ENCODE measurements at regions not wholly inside any gene's neighbourhood (a gene's known extent, or its start where the extent isn't known, plus 50 kb on each side); places are given as distances from the start of the nearest gene placed in this dataset.

GRCh38 chr7:113813471-113813870 is 105.3 kb downstream of the PPP1R3A start:
- no peaks in the 10 kb centered on the region for H3K36me3 Mint-ChIP-seq (ENCODE audit: insufficient read depth, unreplicated experiment)
- TF ChIP-seq CTCF (IDR thresholded peaks at IDR 0.05; ENCODE audit: unreplicated experiment), result no peak
- H3K4me1 Mint-ChIP-seq (ENCODE audit: insufficient read depth, unreplicated experiment), result no peaks in the 10 kb centered on the region
- peaks cover 49% of the 10 kb centered on the region for H3K27me3 Mint-ChIP-seq (ENCODE audit: insufficient read depth, unreplicated experiment)
- DNase-seq (ENCODE audit: unreplicated experiment), result no peak
- no peak overlapping the region for H3K27ac Mint-ChIP-seq (ENCODE audit: low read depth, unreplicated experiment)
- POLR2A ChIA-PET, result no interaction called here
- intact Hi-C loops (cut with micrococcal nuclease), result no loop called here
- H3K9me3 Mint-ChIP-seq (ENCODE audit: unreplicated experiment), result no peaks in the 10 kb centered on the region
- no peak overlapping the region for H3K4me3 Mint-ChIP-seq (ENCODE audit: unreplicated experiment)
- CTCF ChIA-PET, result no interaction called here
- no TSS peak for BruUV-seq (replicated peaks)

- H3K9me3 Mint-ChIP-seq (ENCODE audit: unreplicated experiment), result no peaks in the 10 kb centered on the region
- CTCF ChIA-PET, result interaction anchor here (0.7 kb wide), 1 partner anchor 63 kb away, joined by 3 read pairs; no protein-coding TSS in a partner anchor
- H3K27me3 Mint-ChIP-seq (ENCODE audit: insufficient read depth, unreplicated experiment), result peaks cover 49% of the 10 kb centered on the region
- no peak for TF ChIP-seq CTCF (IDR thresholded peaks at IDR 0.05; ENCODE audit: unreplicated experiment)
- intact Hi-C loops (cut with micrococcal nuclease), result no loop called here
- H3K36me3 Mint-ChIP-seq (ENCODE audit: insufficient read depth, unreplicated experiment), result no peaks in the 10 kb centered on the region
- H3K27ac Mint-ChIP-seq (ENCODE audit: low read depth, unreplicated experiment), result no peak overlapping the region
- POLR2A ChIA-PET, result no interaction called here
- no peak for DNase-seq (ENCODE audit: unreplicated experiment)
- H3K4me3 Mint-ChIP-seq (ENCODE audit: unreplicated experiment), result no peak overlapping the region
- no peaks in the 10 kb centered on the region for H3K4me1 Mint-ChIP-seq (ENCODE audit: insufficient read depth, unreplicated experiment)
- BruUV-seq (replicated peaks), result no TSS peak
Measured at GRCh38 chr7:113812591-113813255, 106.1 kb downstream of the PPP1R3A start.

- BruUV-seq (replicated peaks), result no TSS peak
- DNase-seq (ENCODE audit: unreplicated experiment), result no peak
- no peak overlapping the region for H3K27ac Mint-ChIP-seq (ENCODE audit: low read depth, unreplicated experiment)
- TF ChIP-seq CTCF (IDR thresholded peaks at IDR 0.05; ENCODE audit: unreplicated experiment), result no peak
- peaks cover 47% of the 10 kb centered on the region for H3K27me3 Mint-ChIP-seq (ENCODE audit: insufficient read depth, unreplicated experiment)
- H3K36me3 Mint-ChIP-seq (ENCODE audit: insufficient read depth, unreplicated experiment), result no peaks in the 10 kb centered on the region
- ChIA-PET POLR2A (no interaction called here), CTCF (no interaction called here)
- H3K9me3 Mint-ChIP-seq (ENCODE audit: unreplicated experiment), result no peaks in the 10 kb centered on the region
- H3K4me1 Mint-ChIP-seq (ENCODE audit: insufficient read depth, unreplicated experiment), result no peaks in the 10 kb centered on the region
- no peak overlapping the region for H3K4me3 Mint-ChIP-seq (ENCODE audit: unreplicated experiment)
- intact Hi-C loops (cut with micrococcal nuclease), result no loop called here
Measured at GRCh38 chr7:113810080-113810744, 108.6 kb downstream of the PPP1R3A start.

- DNase-seq (ENCODE audit: unreplicated experiment), result no peak
- CTCF ChIA-PET, result no interaction called here
- intact Hi-C loops (cut with micrococcal nuclease), result no loop called here
- Mint-ChIP-seq H3K4me3 (ENCODE audit: unreplicated experiment) (no peak overlapping the region), H3K36me3 (ENCODE audit: insufficient read depth, unreplicated experiment) (no peaks in the 10 kb centered on the region), H3K27me3 (ENCODE audit: insufficient read depth, unreplicated experiment) (peaks cover 44% of the 10 kb centered on the region), H3K4me1 (ENCODE audit: insufficient read depth, unreplicated experiment) (no peaks in the 10 kb centered on the region), H3K9me3 (ENCODE audit: unreplicated experiment) (no peaks in the 10 kb centered on the region), H3K27ac (ENCODE audit: low read depth, unreplicated experiment) (no peak overlapping the region)
- no peak for TF ChIP-seq CTCF (IDR thresholded peaks at IDR 0.05; ENCODE audit: unreplicated experiment)
- no TSS peak for BruUV-seq (replicated peaks)
- POLR2A ChIA-PET, result no interaction called here
Measured at GRCh38 chr7:113809581-113809980, 109.2 kb downstream of the PPP1R3A start.
